ENCODE measurements at regions not wholly inside any gene's neighbourhood (a gene's known extent, or its start where the extent isn't known, plus 50 kb on each side); places are given as distances from the start of the nearest gene placed in this dataset.

- DNase-seq (ENCODE audit: low read depth): no peak
These were observed 126.7 kb upstream of the NEDD9 start for GRCh38 chr6:11358904-11359830.

- no peak for DNase-seq (ENCODE audit: low read depth)
These were observed 124.8 kb upstream of the NEDD9 start for GRCh38 chr6:11357285-11357684.

- no peak for DNase-seq (ENCODE audit: low read depth)
These were observed 124.1 kb upstream of the NEDD9 start for GRCh38 chr6:11356404-11357155.

- no peak for DNase-seq (ENCODE audit: low read depth)
These were observed 121.5 kb upstream of the NEDD9 start for GRCh38 chr6:11353921-11354389.

DNA sequence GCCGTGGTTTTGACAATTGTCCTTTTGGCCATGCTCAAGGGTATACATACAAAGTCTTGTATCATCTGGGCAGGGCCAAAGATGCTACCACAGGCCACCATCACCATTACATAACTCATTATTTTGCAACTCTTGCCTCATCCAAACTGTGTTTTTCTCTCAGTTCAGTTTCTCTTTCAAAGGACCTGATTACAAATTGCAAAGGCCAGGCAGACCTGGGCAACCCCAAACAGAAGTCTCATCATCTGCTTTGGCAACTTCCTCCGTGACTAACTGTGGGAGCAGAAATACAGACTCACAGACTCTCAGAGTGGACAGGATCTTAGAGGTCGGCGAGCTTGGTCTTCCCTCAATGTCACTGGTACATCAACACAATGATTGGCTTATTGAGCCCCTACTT lies 117.8 kb upstream of the NEDD9 start:
- no peak for DNase-seq (ENCODE audit: low read depth)

DNA sequence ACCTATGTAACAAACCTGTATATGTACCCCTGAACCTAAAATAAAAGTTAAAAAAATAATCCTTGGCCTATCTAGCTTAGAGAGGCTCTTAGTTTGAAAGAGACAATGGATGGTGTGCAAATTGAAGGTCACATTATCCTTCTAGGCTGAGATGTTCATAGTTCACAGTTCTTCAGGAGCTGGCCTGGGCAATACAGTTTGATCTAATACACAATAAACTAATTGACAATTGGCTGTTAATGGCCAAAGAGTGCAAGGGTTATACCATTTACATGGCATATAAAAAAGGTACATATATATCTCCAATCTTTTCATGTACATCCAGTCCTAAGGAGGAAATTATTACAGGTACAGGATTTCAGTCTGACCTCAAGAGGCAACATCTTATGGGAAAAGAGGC lies 117.4 kb upstream of the NEDD9 start:
- no peak for DNase-seq (ENCODE audit: low read depth)

- DNase-seq (ENCODE audit: low read depth): no peak
These were observed 114.0 kb upstream of the NEDD9 start for GRCh38 chr6:11346516-11346915.

- DNase-seq (ENCODE audit: low read depth): no peak
These were observed 113.1 kb upstream of the NEDD9 start for GRCh38 chr6:11345536-11345935.

DNA sequence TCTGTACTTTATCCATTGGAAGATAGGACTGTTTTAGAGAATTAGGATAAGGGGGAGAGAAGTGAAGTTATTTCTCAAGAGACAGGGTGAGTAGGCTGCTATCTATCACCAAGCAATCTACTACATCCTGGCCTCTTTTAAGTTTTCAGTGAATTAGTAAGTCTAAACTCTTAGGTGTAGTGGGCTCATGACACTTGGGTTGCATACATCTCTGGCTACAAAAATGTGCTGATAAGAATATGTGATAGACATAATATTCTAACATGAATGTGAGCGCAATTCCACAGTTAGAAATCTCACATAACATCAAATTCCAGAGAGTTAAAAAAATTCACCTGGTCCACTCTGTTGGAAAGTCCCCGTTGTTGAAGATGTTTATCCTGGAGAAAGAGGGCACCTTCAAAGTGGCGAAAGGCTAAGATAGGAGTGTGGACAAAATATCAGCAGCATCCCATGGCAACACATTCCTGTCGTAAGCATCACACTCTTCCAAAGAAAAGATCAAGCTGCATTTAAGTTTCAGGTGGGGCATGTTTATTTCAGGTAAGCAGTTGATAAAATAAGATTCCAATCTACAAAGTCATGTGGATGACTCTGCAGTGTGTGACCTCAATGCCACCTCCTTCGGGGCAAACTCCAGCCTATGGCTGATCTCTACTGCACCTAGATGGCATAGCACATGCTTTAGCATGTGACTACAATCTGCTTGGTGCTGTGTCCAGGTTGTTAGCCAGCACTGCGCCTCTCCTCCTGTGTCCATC lies 111.7 kb upstream of the NEDD9 start:
- no peak for DNase-seq (ENCODE audit: low read depth)

- peak; percentile 33 for DNase-seq (ENCODE audit: low read depth)
These were observed 109.4 kb upstream of the NEDD9 start for GRCh38 chr6:11341867-11342266.

DNA sequence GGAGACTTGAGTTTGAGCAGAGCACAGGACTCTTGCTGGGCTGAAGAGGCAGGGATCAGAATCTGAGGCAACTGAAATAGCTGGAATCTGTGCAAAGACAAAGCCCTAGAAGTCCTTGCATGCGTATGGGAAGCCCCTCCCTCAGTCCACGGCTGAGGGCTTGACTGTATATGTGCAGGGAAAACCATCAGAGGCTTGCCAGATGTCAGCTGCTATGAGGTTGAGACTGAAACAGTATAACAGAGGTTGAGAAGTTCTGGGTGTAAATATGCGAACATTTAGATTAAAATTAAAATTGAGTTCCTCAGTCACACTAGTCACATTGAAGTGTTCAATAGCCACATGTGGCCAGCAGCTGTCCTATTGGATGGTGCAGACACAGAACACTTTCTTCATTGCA lies 108.8 kb upstream of the NEDD9 start:
- DNase-seq (ENCODE audit: low read depth): no peak

GRCh38 chr6:11339380-11339779 lies 106.9 kb upstream of the NEDD9 start:
- DNase-seq (ENCODE audit: low read depth): no peak

DNA sequence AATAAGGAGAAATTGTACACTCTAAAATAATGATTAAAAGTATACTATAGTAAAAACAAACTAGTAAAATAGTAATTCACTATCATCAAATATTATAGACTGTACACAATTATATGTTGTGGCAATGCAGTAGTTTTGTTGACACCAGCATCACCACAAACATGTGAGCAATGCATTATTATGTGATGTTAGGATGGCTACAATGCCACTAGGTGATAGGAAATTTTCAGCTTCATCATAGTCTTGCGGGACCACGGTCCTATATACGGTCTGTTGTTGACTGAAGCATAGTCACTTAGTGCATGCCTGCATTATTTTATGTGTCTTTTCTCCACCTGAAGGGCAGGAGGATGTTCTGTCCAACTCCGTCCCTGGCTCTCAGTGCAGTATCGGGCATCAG lies 104.8 kb upstream of the NEDD9 start:
- no peak for DNase-seq (ENCODE audit: low read depth)

DNA sequence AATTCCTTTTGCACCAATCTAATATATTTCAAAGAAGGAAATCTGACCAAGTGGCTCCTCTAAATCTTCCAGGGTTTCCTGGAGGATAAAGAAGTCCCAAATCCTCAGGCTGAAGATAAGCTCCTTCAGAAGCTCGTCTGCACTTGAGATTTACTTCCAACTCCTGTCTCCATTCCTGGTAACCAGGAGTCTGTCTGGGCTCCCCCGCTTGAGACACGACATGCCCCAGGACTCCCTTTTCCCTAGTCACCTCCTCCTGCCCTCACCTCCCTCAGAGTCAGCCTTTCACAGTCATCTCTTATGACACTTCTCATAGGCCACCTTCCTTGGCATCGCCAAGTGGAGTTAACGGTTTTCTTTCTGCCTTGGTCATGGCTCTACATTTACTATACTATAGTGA lies 103.4 kb upstream of the NEDD9 start:
- no peak for DNase-seq (ENCODE audit: low read depth)

GRCh38 chr6:11333132-11333849 lies 100.8 kb upstream of the NEDD9 start:
- no peak for DNase-seq (ENCODE audit: low read depth)

GRCh38 chr6:11332463-11332862 lies 100.0 kb upstream of the NEDD9 start:
- no peak for DNase-seq (ENCODE audit: low read depth)

DNA sequence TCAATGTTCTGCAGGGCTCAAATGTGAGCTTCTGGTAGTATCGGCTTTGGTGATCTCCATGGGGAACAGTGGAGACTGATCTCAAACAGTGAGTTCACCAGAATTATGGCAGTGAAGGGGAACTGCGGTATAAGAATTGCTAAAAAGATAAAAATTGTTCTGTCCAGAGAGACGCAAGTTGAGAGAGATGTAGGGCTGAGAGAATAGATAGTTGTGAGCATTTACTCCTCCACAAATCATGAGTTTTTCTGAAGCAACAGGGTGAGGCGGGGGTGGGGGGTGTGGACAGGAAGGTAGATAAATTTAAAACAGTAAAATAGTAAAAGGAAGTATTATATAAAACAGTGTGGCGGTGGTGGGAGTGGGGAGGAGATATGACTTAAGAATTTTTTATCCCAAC lies 98.6 kb upstream of the NEDD9 start:
- DNase-seq (ENCODE audit: low read depth): no peak

DNA sequence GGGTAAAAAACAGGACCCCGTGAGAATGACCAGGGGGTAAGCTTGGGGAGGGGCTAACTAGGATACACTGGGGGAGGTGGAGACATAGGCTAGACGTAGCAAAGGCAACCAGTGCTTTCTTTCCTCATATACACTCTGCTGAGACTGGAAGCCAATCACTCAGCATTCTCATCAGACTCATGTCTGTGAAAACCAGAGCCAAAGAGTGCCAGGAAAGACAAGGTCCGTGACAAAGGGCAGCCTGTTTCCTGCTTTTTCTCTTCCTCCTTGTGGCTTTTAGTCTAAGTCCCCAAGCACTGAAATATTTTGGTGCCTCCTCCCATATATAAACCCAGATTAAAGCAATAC lies 97.9 kb upstream of the NEDD9 start:
- no peak for DNase-seq (ENCODE audit: low read depth)

GRCh38 chr6:11329726-11330412 lies 97.4 kb upstream of the NEDD9 start:
- no peak for DNase-seq (ENCODE audit: low read depth)

GRCh38 chr6:11328613-11329247 lies 96.3 kb upstream of the NEDD9 start:
- peak; percentile 47 for DNase-seq (ENCODE audit: low read depth)

- DNase-seq (ENCODE audit: low read depth): no peak
These were observed 95.5 kb upstream of the NEDD9 start for GRCh38 chr6:11327961-11328360.
